GM18868 (cell line): ENCODE measurements at regions not wholly inside any gene's neighbourhood (a gene's known extent, or its start where the extent isn't known, plus 50 kb on each side); places are given as distances from the start of the nearest gene placed in this dataset.
"Not testable (repeated sequence)": the region's sequence is repeated elsewhere in the genome, so short reads cannot be mapped to it uniquely, and the experiment has no call there.

Experiments
- ATAC-seq: cut with Tn5 transposase; IDR thresholded peaks from one replicate; pipeline ENCODE4 v1.9.1; 2021; ENCODE audit warnings: mild to moderate bottlenecking, moderate library complexity; ENCODE audit not compliant: unreplicated experiment

- no peak for ATAC-seq
These were observed 117.7 kb upstream of the KCNJ3 start for GRCh38 chr2:154580767-154581166.

GRCh38 chr2:154582694-154583093 lies 115.8 kb upstream of the KCNJ3 start:
- not testable (repeated sequence) for ATAC-seq

DNA sequence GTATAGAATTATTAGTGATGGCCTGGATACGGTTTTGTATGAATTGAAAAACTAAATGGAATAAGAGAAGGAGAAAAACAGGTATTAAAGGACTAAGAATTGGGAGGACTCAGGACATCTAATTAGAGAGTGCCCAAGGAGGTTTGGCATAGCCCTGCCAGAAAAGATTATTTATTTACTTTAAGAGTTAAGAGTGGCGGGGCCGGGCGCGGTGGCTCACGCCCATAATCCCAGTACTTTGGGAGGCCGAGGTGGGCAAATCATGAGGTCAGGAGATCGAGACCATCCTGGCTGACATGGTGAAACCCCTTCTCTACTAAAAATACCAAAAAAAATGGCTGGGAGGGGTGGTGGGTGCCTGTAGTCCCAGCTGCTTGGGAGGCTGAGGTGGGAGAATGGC lies 115.2 kb upstream of the KCNJ3 start:
- not testable (repeated sequence) for ATAC-seq

GRCh38 chr2:154587739-154588138 lies 110.8 kb upstream of the KCNJ3 start:
- ATAC-seq: no peak

GRCh38 chr2:154588838-154589237 lies 109.7 kb upstream of the KCNJ3 start:
- ATAC-seq: no peak

- ATAC-seq: no peak
These were observed 109.0 kb upstream of the KCNJ3 start for GRCh38 chr2:154589514-154589913.

DNA sequence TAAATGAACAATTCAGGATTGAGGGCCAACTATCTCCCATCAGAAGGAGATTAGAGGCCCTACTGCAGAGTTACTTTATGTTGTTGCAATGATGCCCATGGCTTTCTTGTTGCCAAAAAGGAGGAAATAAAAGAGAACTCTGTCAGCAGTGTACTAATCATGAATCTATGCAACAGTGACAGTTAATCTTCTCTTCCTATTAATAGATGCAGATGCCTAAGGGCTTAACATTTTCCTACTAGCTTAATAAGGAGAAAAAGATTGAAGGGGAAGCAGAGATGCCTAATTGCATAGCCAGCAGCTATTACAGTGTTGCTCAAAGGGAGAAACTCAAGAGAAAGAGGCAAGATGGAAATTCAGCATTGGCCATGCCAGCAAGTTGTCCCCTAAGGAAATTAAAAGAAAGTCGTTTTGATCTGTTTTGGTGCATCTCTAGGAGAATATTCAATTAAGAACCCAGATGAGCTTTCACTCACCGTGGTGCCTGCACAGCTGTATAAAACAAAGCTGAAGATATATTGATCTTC lies 107.1 kb upstream of the KCNJ3 start:
- no peak for ATAC-seq

DNA sequence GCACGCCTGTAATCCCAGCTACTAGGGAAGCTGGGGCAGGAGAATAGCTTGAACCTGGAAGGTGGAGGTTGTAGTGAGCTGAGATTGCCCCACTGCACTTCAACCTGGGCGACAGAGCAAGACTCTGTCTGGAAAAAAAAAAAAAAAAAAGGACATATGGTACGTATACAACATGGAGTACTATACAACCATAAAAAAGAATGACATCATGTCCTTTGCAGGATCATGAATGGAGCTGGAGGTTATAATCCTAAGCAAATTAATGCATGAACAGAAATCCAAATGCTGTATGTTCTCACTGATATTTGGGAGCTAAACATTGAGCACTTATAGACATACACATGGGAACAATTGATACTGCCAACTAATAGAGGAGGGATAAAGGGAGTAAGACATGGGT lies 99.3 kb upstream of the KCNJ3 start:
- ATAC-seq: no peak

DNA sequence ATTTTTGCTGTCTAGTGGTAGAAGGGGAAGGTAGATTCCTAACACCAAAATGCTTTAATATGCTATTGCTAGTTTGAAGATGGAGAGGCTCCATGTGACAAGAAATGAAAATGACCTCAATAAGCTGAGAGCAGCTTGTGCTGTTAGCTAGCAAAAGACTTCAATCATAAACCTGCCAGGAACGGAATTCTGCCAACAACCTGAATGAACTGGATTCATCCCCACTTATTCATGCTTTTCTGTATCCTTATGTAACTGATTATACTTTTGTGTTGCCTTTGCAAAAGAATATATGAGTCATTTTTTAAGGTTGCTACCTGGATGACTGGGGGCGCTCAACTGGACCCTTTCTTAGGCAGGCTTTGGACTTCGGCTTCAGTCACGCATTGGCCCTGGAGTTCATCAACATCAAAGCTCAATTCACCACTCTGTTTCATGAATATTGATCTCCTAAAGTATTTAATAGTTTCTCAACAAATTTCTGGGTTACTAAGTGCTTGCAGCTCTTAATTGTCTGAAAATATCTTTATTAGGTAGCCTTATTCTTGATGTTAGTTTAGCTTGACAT lies 97.5 kb upstream of the KCNJ3 start:
- no peak for ATAC-seq

- ATAC-seq: no peak
These were observed 94.8 kb upstream of the KCNJ3 start for GRCh38 chr2:154603682-154604081.

- ATAC-seq: no peak
These were observed 90.1 kb upstream of the KCNJ3 start for GRCh38 chr2:154608438-154608837.

- ATAC-seq: no peak
These were observed 83.6 kb upstream of the KCNJ3 start for GRCh38 chr2:154614906-154615305.

- ATAC-seq: no peak
These were observed 81.8 kb upstream of the KCNJ3 start for GRCh38 chr2:154616659-154617058.

- no peak for ATAC-seq
These were observed 78.0 kb upstream of the KCNJ3 start for GRCh38 chr2:154620471-154620870.

DNA sequence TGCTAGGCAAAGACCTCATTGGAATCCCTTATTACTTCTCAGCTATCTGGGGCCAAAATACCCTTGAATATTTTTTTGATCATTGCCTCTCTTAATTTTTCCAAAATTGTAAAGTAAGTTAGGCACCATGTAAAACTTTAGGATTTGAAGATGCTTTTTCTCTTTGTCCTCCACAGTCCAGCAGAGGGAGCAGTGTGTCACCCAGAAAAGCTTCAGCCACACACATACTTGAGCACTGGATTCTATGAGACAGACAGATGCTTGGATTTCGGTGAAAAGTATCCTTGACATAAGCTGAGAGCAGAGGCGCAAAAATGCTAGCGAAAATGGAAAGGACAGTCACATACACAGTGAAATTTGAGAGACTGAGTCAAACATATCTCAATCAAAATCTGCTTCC lies 74.7 kb upstream of the KCNJ3 start:
- peak; percentile 72 for ATAC-seq

DNA sequence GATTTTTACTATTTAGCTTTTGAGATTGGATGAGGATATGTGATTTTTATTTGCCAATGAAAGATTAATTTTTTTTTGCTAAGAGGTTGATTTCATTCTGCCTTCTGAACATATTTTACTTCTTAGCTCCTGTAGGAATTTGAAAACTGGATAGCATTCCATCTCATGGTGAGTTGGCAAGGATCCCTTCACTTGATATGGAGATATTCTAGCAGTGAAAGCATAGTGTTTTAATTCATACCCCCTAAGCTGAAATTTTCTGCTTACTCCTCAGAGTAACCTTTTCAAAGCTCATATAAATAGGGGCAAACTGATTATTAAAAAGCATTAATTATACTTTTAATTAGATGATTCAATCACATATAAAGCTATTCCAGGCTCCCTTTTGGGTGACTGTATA lies 61.0 kb upstream of the KCNJ3 start:
- ATAC-seq: no peak

DNA sequence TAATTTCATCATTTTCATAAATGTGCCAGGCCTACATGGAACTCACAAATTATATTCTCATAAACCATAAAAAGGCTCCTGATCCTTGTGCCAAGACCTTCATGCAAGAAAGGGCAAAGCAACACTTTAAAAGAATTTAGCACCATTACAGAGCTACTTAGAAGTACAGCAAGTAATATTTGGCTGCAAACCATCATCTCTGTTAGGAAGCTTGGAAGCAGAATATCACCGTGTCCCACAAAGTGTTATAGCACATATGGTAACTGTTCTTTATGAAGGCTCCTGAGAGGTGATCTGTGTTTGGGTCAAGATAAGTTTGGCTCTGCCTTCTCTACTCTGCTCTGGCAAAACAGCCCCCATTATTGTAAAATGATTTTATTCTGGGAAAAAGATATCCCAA lies 59.7 kb upstream of the KCNJ3 start:
- ATAC-seq: no peak

GRCh38 chr2:154640000-154640399 lies 58.5 kb upstream of the KCNJ3 start:
- no peak for ATAC-seq
